Endodermal cell (in vitro differentiated cells): ENCODE measurements at regions not wholly inside any gene's neighbourhood (a gene's known extent, or its start where the extent isn't known, plus 50 kb on each side); places are given as distances from the start of the nearest gene placed in this dataset.

Source experiments
- DNase-seq: peaks from one replicate; pipeline ENCODE4 v3.0.0-alpha.2; 2017
- H3K27ac ChIP-seq: 2 replicates; pipeline ENCODE4 v1.5.1; 2013; ENCODE audit warnings: mild to moderate bottlenecking, low read depth, low read length, moderate library complexity
- H3K27me3 ChIP-seq: 2 replicates; pipeline ENCODE4 v1.6.1; 2013; ENCODE audit warnings: mild to moderate bottlenecking, low read length, moderate library complexity; ENCODE audit not compliant: insufficient read depth, control insufficient read depth, poor library complexity, severe bottlenecking
- H3K36me3 ChIP-seq: 2 replicates; pipeline ENCODE4 v1.7.0; 2013; ENCODE audit warnings: mild to moderate bottlenecking, low read length, moderate library complexity; ENCODE audit not compliant: control insufficient read depth, insufficient read depth
- H3K4me1 ChIP-seq: one replicate; pipeline ENCODE4 v1.7.0; 2013; ENCODE audit warnings: low read length; ENCODE audit not compliant: control insufficient read depth, insufficient read depth
- H3K4me3 ChIP-seq: 2 replicates; pipeline ENCODE4 v1.5.1; 2013; ENCODE audit warnings: mild to moderate bottlenecking, low read length, moderate library complexity
- H3K9ac ChIP-seq: 2 replicates; pipeline ENCODE4 v1.6.1; 2013; ENCODE audit warnings: mild to moderate bottlenecking, low read length, moderate library complexity; ENCODE audit not compliant: poor library complexity, severe bottlenecking; ENCODE audit errors: extremely low read depth
- H3K9me3 ChIP-seq: 2 replicates; pipeline ENCODE4 v1.6.1; 2013; ENCODE audit warnings: mild to moderate bottlenecking, low read length, moderate library complexity; ENCODE audit not compliant: control insufficient read depth
- H3K27ac Mint-ChIP-seq: 2 replicates; pipeline ENCODE4 v1.8.0; 2020; ENCODE audit warnings: mixed read lengths
- H3K27me3 Mint-ChIP-seq: 2 replicates; pipeline ENCODE4 v1.8.0; 2021; ENCODE audit warnings: mild to moderate bottlenecking, mixed read lengths; ENCODE audit not compliant: insufficient read depth
- H3K36me3 Mint-ChIP-seq: 2 replicates; pipeline ENCODE4 v1.8.0; 2020; ENCODE audit warnings: low read depth, mixed read lengths
- H3K4me1 Mint-ChIP-seq: 2 replicates; pipeline ENCODE4 v1.8.0; 2020; ENCODE audit warnings: mixed read lengths
- H3K4me3 Mint-ChIP-seq: 2 replicates; pipeline ENCODE4 v1.8.0; 2020; ENCODE audit warnings: mild to moderate bottlenecking, moderate library complexity, mixed read lengths
- H3K9me3 Mint-ChIP-seq: 2 replicates; pipeline ENCODE4 v1.8.0; 2020; ENCODE audit warnings: mild to moderate bottlenecking, mixed read lengths
- CTCF ChIP-seq: fragments of 200-600 bp; sonication (generic); conservative IDR thresholded peaks from 2 replicates; pipeline ENCODE4 v1.5.0; 2021; ENCODE audit warnings: antibody characterized with exemption, mild to moderate bottlenecking
- WGBS, 2 experiments: methylation state at CpG; one replicate each; pipeline versions ENCODE4 v1.1.5 to v1.1.7; 2013; ENCODE audit warnings: missing lambda C conversion rate in 2 of 2, mixed read lengths in 1 of 2; ENCODE audit not compliant: insufficient coverage in 1 of 2, insufficient read length in 1 of 2; 5-methylcytosine and 5-hydroxymethylcytosine counted together

GRCh38 chr13:66003558-66003957 lies 1226.6 kb downstream of the PCDH9 start:
- Histone ChIP-seq H3K4me1 (no peaks in the 10 kb centered on the region), H3K9me3 (no peaks in the 10 kb centered on the region), H3K27ac (no peak overlapping the region), H3K4me3 (no peak overlapping the region), H3K9ac (no peak overlapping the region), H3K27me3 (no peaks in the 10 kb centered on the region), H3K36me3 (no peaks in the 10 kb centered on the region)
- no peak for DNase-seq
- no peak overlapping the region for H3K27ac Mint-ChIP-seq
- H3K36me3 Mint-ChIP-seq = no peaks in the 10 kb centered on the region
- H3K4me1 Mint-ChIP-seq = no peaks in the 10 kb centered on the region
- no CpG with 5 or more reads among the region's 1 CpG for WGBS, 2 experiments
- H3K9me3 Mint-ChIP-seq = peaks cover 7% of the 10 kb centered on the region
- H3K27me3 Mint-ChIP-seq = no peaks in the 10 kb centered on the region
- no peak for TF ChIP-seq CTCF
- H3K4me3 Mint-ChIP-seq = no peak overlapping the region

GRCh38 chr13:66001140-66001539 lies 1229.0 kb downstream of the PCDH9 start:
- TF ChIP-seq CTCF = no peak
- Histone ChIP-seq H3K4me3 (no peak overlapping the region), H3K36me3 (no peaks in the 10 kb centered on the region), H3K9ac (no peak overlapping the region), H3K9me3 (no peaks in the 10 kb centered on the region), H3K27ac (no peak overlapping the region), H3K4me1 (no peaks in the 10 kb centered on the region), H3K27me3 (no peaks in the 10 kb centered on the region)
- H3K4me1 Mint-ChIP-seq = no peaks in the 10 kb centered on the region
- H3K9me3 Mint-ChIP-seq = peaks cover 7% of the 10 kb centered on the region
- no peak overlapping the region for H3K4me3 Mint-ChIP-seq
- WGBS, 2 experiments = 89% methylated on average over 1 of the region's 1 CpG; no CpG with 5 or more reads in 1 of the 2 experiments
- H3K36me3 Mint-ChIP-seq = no peaks in the 10 kb centered on the region
- no peak for DNase-seq
- no peak overlapping the region for H3K27ac Mint-ChIP-seq
- no peaks in the 10 kb centered on the region for H3K27me3 Mint-ChIP-seq

- H3K9ac ChIP-seq = no peak overlapping the region
- H3K4me3 ChIP-seq = no peak overlapping the region
- no peaks in the 10 kb centered on the region for H3K36me3 Mint-ChIP-seq
- 100% methylated on average over 1 of the region's 1 CpG; no CpG with 5 or more reads in 1 of the 2 experiments for WGBS, 2 experiments
- no peaks in the 10 kb centered on the region for H3K9me3 ChIP-seq
- H3K4me3 Mint-ChIP-seq = no peak overlapping the region
- DNase-seq = no peak
- no peaks in the 10 kb centered on the region for H3K27me3 ChIP-seq
- H3K4me1 Mint-ChIP-seq = no peaks in the 10 kb centered on the region
- H3K27ac ChIP-seq = no peak overlapping the region
- H3K36me3 ChIP-seq = no peaks in the 10 kb centered on the region
- H3K27ac Mint-ChIP-seq = no peak overlapping the region
- TF ChIP-seq CTCF = no peak
- H3K9me3 Mint-ChIP-seq = peaks cover 7% of the 10 kb centered on the region
- H3K27me3 Mint-ChIP-seq = no peaks in the 10 kb centered on the region
- H3K4me1 ChIP-seq = no peaks in the 10 kb centered on the region
Observed at GRCh38 chr13:65999411-65999810, 1230.7 kb downstream of the PCDH9 start.
